ENCODE measurements at regions not wholly inside any gene's neighbourhood (a gene's known extent, or its start where the extent isn't known, plus 50 kb on each side); places are given as distances from the start of the nearest gene placed in this dataset.
"Not testable (repeated sequence)": the region's sequence is repeated elsewhere in the genome, so short reads cannot be mapped to it uniquely, and the experiment has no call there.

GRCh38 chr2:184004948-184005672, 593.2 kb upstream of the ZNF804A start:
- DNase-seq (ENCODE audit: low spot score), result no peak

- DNase-seq (ENCODE audit: low spot score), result no peak
Measured at GRCh38 chr2:184006998-184007397, 591.3 kb upstream of the ZNF804A start.

GRCh38 chr2:184026961-184027360, 571.4 kb upstream of the ZNF804A start:
- no peak for DNase-seq (ENCODE audit: low spot score)

GRCh38 chr2:184030245-184030644, 568.1 kb upstream of the ZNF804A start:
- DNase-seq (ENCODE audit: low spot score), result no peak

GRCh38 chr2:184030989-184031388, 567.3 kb upstream of the ZNF804A start:
- no peak for DNase-seq (ENCODE audit: low spot score)

DNA sequence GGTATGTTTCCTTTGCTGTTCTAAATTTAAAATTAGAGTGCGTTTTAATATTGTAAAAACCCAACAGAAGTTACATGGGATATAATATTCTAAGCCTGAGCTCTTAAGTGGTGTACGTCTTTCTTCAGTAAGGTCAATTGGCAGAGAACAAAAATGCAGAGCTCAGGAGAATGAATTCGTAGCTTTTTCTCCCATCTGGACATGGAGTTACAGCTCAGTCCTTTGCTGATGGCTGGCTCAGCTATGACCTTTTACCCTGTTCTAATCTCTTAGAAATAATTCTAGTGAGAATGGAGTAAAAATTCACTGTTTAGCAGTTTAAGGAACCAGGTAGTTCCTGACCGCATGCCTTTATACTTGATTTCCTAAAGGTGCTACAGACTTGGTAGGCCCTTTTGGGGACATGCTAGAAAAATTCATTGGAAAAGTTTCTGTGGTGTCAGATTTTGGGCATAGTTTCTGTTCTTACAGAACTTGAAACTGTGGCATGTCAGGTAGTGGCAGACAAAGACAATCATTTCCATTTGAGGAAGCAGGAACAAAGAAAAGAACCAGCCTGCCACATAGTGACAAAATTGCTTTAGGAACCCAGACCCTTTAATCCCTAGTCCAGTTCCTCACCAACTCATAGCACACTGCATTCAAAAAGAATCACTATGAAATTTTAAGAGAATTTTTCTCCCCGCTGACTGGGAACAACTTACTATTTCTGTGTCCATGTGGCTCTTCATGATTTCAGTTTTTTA, 566.8 kb upstream of the ZNF804A start:
- no peak for DNase-seq (ENCODE audit: low spot score)

GRCh38 chr2:184032983-184033382, 565.3 kb upstream of the ZNF804A start:
- no peak for DNase-seq (ENCODE audit: low spot score)

- DNase-seq (ENCODE audit: low spot score), result no peak
Measured at GRCh38 chr2:184037273-184037672, 561.1 kb upstream of the ZNF804A start.

- no peak for DNase-seq (ENCODE audit: low spot score)
Measured at GRCh38 chr2:184039493-184039892, 558.8 kb upstream of the ZNF804A start.

GRCh38 chr2:184040230-184040629, 558.1 kb upstream of the ZNF804A start:
- DNase-seq (ENCODE audit: low spot score), result no peak

DNA sequence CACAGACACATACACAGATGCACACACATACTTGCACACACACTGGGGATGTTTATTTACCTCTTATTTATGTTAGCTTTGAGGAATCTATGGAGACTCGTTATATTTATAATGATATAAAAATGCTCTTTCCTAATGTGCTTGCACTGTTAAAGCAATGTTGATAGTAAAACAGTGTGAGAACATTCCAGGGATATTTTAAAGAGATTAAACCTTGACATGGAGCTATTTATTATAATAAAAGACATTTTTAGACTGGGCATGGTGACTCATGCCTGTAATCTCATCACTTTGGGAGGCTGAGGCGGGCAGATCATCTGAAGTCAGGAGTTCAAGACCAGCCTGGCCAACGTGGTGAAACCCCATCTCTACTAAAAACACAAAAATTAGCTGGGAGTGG, 557.3 kb upstream of the ZNF804A start:
- no peak for DNase-seq (ENCODE audit: low spot score)

DNA sequence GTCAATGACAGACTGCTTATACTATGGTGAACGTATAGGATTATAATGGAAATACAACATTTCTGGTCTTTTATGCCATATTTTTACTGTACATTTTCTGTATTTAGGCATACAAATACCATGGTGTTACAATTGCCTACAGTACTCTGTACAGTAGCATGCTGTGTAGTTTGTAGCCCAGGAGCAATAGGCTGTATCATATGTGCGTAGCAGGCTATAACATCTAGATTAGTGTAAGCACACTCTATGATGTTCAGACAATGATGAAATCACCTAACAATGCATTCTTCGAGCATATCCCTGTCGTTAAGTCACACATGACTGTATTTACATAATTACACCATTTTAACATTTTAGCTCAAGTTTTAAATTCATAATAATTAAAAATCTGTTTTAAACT, 556.6 kb upstream of the ZNF804A start:
- no peak for DNase-seq (ENCODE audit: low spot score)

DNA sequence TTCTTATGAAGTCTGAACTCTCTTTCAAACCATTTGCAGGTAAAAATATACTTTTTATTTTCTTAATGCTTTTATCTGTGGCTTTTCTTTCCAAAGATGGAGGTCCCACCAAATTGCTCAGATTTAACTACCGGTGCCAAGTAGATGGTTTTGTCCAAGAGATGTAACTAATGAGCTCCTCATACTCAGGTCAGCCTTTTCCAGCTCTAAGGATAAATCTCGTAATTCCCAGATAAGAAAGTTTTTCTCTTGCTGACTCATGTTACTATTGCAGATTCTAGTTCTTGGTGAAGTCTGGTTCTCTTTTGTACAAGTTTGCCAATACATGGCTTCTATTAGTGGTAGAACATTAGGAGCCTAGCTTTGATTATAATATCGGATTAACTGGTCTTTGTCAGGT, 550.8 kb upstream of the ZNF804A start:
- DNase-seq (ENCODE audit: low spot score), result no peak

DNA sequence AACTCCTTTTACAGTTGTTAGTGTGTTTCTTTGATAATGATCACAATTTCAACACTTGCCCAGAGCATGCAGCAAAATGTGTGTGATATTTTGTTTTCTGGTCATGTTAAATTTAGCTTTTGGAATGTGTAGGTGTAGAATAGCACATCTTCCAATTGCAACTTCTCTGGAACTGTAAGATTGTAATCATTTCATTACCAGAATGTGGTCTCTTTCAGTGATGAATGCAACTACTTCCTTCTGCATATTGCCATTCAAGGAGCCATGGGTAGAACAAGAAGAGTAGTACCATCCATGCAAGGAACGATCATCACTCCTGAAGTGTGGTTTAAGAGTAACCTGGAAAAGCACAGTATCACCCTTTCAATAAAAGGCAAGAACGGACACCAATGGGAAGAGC, 548.8 kb upstream of the ZNF804A start:
- DNase-seq (ENCODE audit: low spot score), result no peak

- DNase-seq (ENCODE audit: low spot score), result no peak
Measured at GRCh38 chr2:184053326-184053725, 545.0 kb upstream of the ZNF804A start.

GRCh38 chr2:184054419-184054818, 543.9 kb upstream of the ZNF804A start:
- not testable (repeated sequence) for DNase-seq (ENCODE audit: low spot score)

DNA sequence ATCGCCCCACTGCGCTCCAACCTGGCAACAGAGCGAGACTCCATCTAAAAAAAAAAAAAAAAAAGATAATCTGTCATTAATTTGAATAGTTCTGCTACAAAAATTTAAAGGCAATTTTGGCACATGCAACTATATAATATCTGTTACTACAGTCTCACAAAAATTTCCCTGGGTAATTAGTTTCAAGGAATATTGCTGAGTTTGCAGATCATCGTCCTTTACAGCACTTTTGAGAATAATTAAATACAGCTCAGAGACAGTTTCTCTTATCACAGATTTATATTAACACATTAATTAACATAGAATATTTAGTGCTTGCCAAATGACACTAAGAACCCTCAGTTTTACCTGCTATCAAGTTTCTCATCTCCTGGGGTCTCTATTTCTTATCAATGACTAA, 540.4 kb upstream of the ZNF804A start:
- DNase-seq (ENCODE audit: low spot score), result no peak

- DNase-seq (ENCODE audit: low spot score), result not testable (repeated sequence)
Measured at GRCh38 chr2:184060268-184060667, 538.1 kb upstream of the ZNF804A start.

DNA sequence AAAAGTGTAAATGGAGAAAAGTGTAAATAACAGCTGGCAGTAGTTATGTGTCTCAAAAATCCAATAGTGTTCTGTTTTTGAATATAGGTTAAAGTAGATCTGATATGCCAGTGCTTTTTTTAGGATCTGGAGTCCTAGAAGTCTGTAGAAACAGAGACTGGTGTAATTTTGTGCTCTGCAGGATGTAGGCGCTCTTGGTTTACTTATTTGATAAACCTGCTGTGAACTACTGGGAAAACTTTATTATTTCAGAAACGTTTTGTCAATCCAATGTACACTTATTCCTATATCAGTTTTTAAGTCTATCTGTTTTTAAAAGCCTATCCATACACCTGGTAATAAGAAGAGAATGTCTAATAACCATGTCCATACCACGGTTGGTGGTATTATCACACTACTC, 530.8 kb upstream of the ZNF804A start:
- no peak for DNase-seq (ENCODE audit: low spot score)

- DNase-seq (ENCODE audit: low spot score), result no peak
Measured at GRCh38 chr2:184072470-184072869, 525.9 kb upstream of the ZNF804A start.

GRCh38 chr2:184078496-184078895, 519.8 kb upstream of the ZNF804A start:
- no peak for DNase-seq (ENCODE audit: low spot score)

DNA sequence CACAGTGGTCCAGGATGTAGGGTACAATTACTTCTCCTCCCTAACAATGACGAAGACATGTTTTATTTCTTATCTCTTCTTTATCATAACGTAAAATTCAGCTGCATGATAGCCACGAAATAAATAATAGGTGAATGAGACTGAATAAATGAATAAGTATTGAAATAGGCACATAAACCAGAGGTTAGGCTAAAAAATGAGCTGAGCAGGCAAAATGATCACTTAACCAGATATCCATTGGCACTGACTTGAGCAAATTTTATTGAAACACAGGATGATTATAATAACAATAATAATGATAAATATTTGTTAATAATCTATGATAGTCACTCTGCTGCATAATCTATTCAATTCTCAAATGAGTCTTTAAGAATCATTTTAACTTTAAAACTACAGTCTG, 506.9 kb upstream of the ZNF804A start:
- no peak for DNase-seq (ENCODE audit: low spot score)

- no peak for DNase-seq (ENCODE audit: low spot score)
Measured at GRCh38 chr2:184113696-184114403, 484.5 kb upstream of the ZNF804A start.
